Astrocyte of the cerebellum (primary cell): ENCODE measurements at regions not wholly inside any gene's neighbourhood (a gene's known extent, or its start where the extent isn't known, plus 50 kb on each side); places are given as distances from the start of the nearest gene placed in this dataset.

Experiments
- DNase-seq: peaks from one replicate; pipeline ENCODE4 v3.0.0-alpha.2; 2011; ENCODE audit warnings: low read depth
- H3K4me3 ChIP-seq: 2 replicates; pipeline ENCODE4 v1.5.1; 2011; ENCODE audit warnings: mild to moderate bottlenecking, low read depth, low read length, moderate library complexity
- CTCF ChIP-seq: IDR thresholded peaks from 2 replicates; pipeline ENCODE4 v1.5.1; 2012; ENCODE audit warnings: low read length, low read depth, moderate library complexity, mild to moderate bottlenecking; ENCODE audit errors: missing control alignments
- in situ Hi-C: cut with HindIII; loops from 2 replicates; pipeline ENCODE4 v1.10.0; 2017; ENCODE audit warnings: low sequenced_read_pairs

DNA sequence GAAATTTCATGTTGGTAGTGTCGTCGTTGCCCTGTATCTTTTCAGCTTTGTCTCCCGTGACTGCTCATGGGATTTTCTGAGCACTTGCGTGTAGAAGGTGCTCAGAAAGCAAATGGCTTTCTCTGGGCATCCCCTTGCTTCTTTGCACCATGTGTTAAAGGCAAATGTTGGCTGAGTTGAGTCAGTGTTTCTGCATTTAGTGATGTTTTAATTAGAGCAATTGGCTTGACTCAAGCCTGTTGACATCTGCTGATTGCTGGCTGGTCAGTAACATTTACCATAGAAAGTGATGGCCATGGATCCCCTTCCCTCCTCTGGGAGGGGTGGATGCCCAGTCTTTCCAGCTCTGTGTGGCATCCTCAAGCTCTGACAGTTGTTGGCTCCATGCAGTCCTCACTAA, 187.2 kb upstream of the MPHOSPH6 start:
- no peak overlapping the region for H3K4me3 ChIP-seq
- DNase-seq, result no peak
- no peak for TF ChIP-seq CTCF
- in situ Hi-C loops, result no loop called here

DNA sequence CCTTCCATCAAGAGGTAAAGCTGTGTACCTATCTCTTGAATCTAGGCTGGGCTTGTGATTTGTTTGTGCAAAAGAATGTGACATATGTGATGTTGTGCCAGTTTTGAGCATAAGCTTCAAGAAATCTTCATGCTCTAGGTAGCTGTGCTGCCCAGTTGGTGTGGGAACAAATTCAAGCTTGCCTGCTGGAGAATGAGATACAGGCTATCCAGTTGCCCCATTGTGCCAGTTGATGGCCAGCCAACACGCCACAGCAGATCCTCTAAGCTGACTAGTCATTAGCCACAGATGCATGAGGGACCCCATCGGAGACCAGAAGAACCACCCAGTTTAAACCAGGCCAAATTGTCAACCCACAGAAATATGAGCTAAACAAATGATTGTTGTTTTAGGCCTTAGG, 180.5 kb upstream of the MPHOSPH6 start:
- no peak overlapping the region for H3K4me3 ChIP-seq
- in situ Hi-C loops, result no loop called here
- DNase-seq, result no peak
- no peak for TF ChIP-seq CTCF

GRCh38 chr16:82345318-82345717, 175.3 kb upstream of the MPHOSPH6 start:
- no peak for DNase-seq
- no peak overlapping the region for H3K4me3 ChIP-seq
- in situ Hi-C loops, result no loop called here
- TF ChIP-seq CTCF, result no peak

- no peak overlapping the region for H3K4me3 ChIP-seq
- peak; percentile 25 for TF ChIP-seq CTCF
- in situ Hi-C loops, result no loop called here
- DNase-seq, result no peak
Observed at GRCh38 chr16:82344157-82344556, 174.1 kb upstream of the MPHOSPH6 start.

GRCh38 chr16:82341146-82341669, 171.2 kb upstream of the MPHOSPH6 start:
- no peak for TF ChIP-seq CTCF
- DNase-seq, result no peak
- no peak overlapping the region for H3K4me3 ChIP-seq
- in situ Hi-C loops, result no loop called here

- no peak for TF ChIP-seq CTCF
- in situ Hi-C loops, result no loop called here
- H3K4me3 ChIP-seq, result no peak overlapping the region
- DNase-seq, result no peak
Observed at GRCh38 chr16:82340531-82340930, 170.5 kb upstream of the MPHOSPH6 start.

GRCh38 chr16:82337355-82337754, 167.3 kb upstream of the MPHOSPH6 start:
- TF ChIP-seq CTCF, result no peak
- in situ Hi-C loops, result no loop called here
- no peak for DNase-seq
- H3K4me3 ChIP-seq, result no peak overlapping the region
